ENCODE measurements at regions not wholly inside any gene's neighbourhood (a gene's known extent, or its start where the extent isn't known, plus 50 kb on each side); places are given as distances from the start of the nearest gene placed in this dataset.

GRCh38 chr10:130882906-130883305 lies 428.6 kb downstream of the TCERG1L start:
- no peaks in the 10 kb centered on the region for H3K4me1 ChIP-seq (ENCODE audit: low read length)
- H3K36me3 ChIP-seq (replicated peaks; ENCODE audit: low read depth, low read length): no peaks in the 10 kb centered on the region
- no peak for TF ChIP-seq CTCF (IDR thresholded peaks at IDR 0.05; ENCODE audit: low read depth, low read length)
- no peak for TF ChIP-seq EZH2phosphoT487 (IDR thresholded peaks at IDR 0.05; ENCODE audit: low read depth)
- no peaks in the 10 kb centered on the region for H3K9me3 ChIP-seq (ENCODE audit: insufficient read depth, low read length)
- H2AFZ ChIP-seq (ENCODE audit: low read depth, low read length): no peak overlapping the region
- H3K4me3 ChIP-seq (ENCODE audit: low read length): no peak overlapping the region
- no peak overlapping the region for H3K4me2 ChIP-seq (ENCODE audit: low read length)
- H3K27ac ChIP-seq (ENCODE audit: low read length): no peak overlapping the region
- no peak overlapping the region for H3K9ac ChIP-seq (ENCODE audit: low read length)
- no peaks in the 10 kb centered on the region for H3K79me2 ChIP-seq (ENCODE audit: low read length)
- H3K27me3 ChIP-seq (ENCODE audit: low read depth, low read length): no peaks in the 10 kb centered on the region
- H4K20me1 ChIP-seq (ENCODE audit: insufficient read depth, low read length): no peaks in the 10 kb centered on the region

GRCh38 chr10:130884456-130884855 lies 427.1 kb downstream of the TCERG1L start:
- H4K20me1 ChIP-seq (ENCODE audit: insufficient read depth, low read length): no peaks in the 10 kb centered on the region
- H3K4me1 ChIP-seq (ENCODE audit: low read length): no peaks in the 10 kb centered on the region
- H3K9ac ChIP-seq (ENCODE audit: low read length): no peak overlapping the region
- no peak overlapping the region for H3K4me3 ChIP-seq (ENCODE audit: low read length)
- H3K27me3 ChIP-seq (ENCODE audit: low read depth, low read length): no peaks in the 10 kb centered on the region
- no peaks in the 10 kb centered on the region for H3K9me3 ChIP-seq (ENCODE audit: insufficient read depth, low read length)
- H3K36me3 ChIP-seq (replicated peaks; ENCODE audit: low read depth, low read length): no peaks in the 10 kb centered on the region
- TF ChIP-seq CTCF (IDR thresholded peaks at IDR 0.05; ENCODE audit: low read depth, low read length) (no peak), EZH2phosphoT487 (IDR thresholded peaks at IDR 0.05; ENCODE audit: low read depth) (no peak)
- no peak overlapping the region for H3K4me2 ChIP-seq (ENCODE audit: low read length)
- no peak overlapping the region for H3K27ac ChIP-seq (ENCODE audit: low read length)
- no peak overlapping the region for H2AFZ ChIP-seq (ENCODE audit: low read depth, low read length)
- no peaks in the 10 kb centered on the region for H3K79me2 ChIP-seq (ENCODE audit: low read length)

DNA sequence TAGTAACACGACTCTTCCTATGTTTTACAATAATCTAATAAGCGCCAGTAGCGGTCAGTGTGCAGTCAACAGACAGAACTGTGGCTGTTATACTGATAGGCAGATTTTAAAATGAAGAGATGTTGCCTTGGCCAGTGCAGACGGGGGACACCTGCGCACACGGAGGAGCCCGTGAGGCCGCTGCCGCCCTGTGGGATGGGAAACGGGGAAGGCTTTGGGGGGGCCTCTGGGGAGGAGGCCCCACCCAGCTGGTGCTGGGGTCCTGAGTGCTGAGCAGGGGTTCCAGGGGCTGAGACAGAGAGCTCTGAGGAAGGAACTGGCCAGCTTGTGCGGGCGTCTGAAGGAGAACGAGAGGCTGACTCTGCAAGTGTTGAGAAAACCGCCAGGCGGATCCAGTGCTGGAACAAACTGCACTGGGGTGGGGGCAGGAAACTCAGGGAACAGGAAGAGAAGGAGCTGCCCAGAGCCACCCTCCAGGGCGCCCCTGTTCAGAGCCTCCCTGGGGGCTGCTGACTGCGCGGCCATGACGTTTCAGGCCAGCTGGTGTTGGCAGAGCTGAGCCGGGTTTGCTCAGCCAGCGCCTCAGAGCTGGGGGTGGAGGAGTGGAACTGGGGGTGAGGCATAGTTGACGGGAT lies 426.4 kb downstream of the TCERG1L start:
- Histone ChIP-seq H3K4me3 (ENCODE audit: low read length) (no peak overlapping the region), H3K36me3 (replicated peaks; ENCODE audit: low read depth, low read length) (no peaks in the 10 kb centered on the region), H3K9ac (ENCODE audit: low read length) (no peak overlapping the region), H3K4me2 (ENCODE audit: low read length) (no peak overlapping the region), H2AFZ (ENCODE audit: low read depth, low read length) (no peak overlapping the region), H3K79me2 (ENCODE audit: low read length) (no peaks in the 10 kb centered on the region), H3K4me1 (ENCODE audit: low read length) (no peaks in the 10 kb centered on the region), H4K20me1 (ENCODE audit: insufficient read depth, low read length) (no peaks in the 10 kb centered on the region), H3K27ac (ENCODE audit: low read length) (no peak overlapping the region), H3K27me3 (ENCODE audit: low read depth, low read length) (no peaks in the 10 kb centered on the region), H3K9me3 (ENCODE audit: insufficient read depth, low read length) (no peaks in the 10 kb centered on the region)
- TF ChIP-seq CTCF (IDR thresholded peaks at IDR 0.05; ENCODE audit: low read depth, low read length): no peak

- Histone ChIP-seq H2AFZ (ENCODE audit: low read depth, low read length) (no peak overlapping the region), H3K27me3 (ENCODE audit: low read depth, low read length) (no peaks in the 10 kb centered on the region), H3K27ac (ENCODE audit: low read length) (no peak overlapping the region), H3K9ac (ENCODE audit: low read length) (no peak overlapping the region), H4K20me1 (ENCODE audit: insufficient read depth, low read length) (no peaks in the 10 kb centered on the region), H3K4me2 (ENCODE audit: low read length) (no peak overlapping the region), H3K36me3 (replicated peaks; ENCODE audit: low read depth, low read length) (no peaks in the 10 kb centered on the region), H3K4me3 (ENCODE audit: low read length) (no peak overlapping the region), H3K4me1 (ENCODE audit: low read length) (no peaks in the 10 kb centered on the region), H3K9me3 (ENCODE audit: insufficient read depth, low read length) (no peaks in the 10 kb centered on the region), H3K79me2 (ENCODE audit: low read length) (no peaks in the 10 kb centered on the region)
- no peak for TF ChIP-seq EZH2phosphoT487 (IDR thresholded peaks at IDR 0.05; ENCODE audit: low read depth)
- no peak for TF ChIP-seq CTCF (IDR thresholded peaks at IDR 0.05; ENCODE audit: low read depth, low read length)
These were observed 424.4 kb downstream of the TCERG1L start for GRCh38 chr10:130887170-130887569.

All from OCI-LY3 (cell line).